Osteocyte (in vitro differentiated cells): ENCODE measurements at regions not wholly inside any gene's neighbourhood (a gene's known extent, or its start where the extent isn't known, plus 50 kb on each side); places are given as distances from the start of the nearest gene placed in this dataset.

Experiments
- DNase-seq: peaks from one replicate; pipeline ENCODE4 v3.0.0; 2021; ENCODE audit warnings: mixed read lengths; ENCODE audit not compliant: unreplicated experiment; ENCODE audit errors: extremely low spot score
- H3K27ac Mint-ChIP-seq: one replicate; pipeline ENCODE4 v1.8.0; 2021; ENCODE audit warnings: mild to moderate bottlenecking, mixed read lengths; ENCODE audit not compliant: unreplicated experiment
- H3K27me3 Mint-ChIP-seq: one replicate; pipeline ENCODE4 v1.8.0; 2021; ENCODE audit warnings: mixed read lengths; ENCODE audit not compliant: unreplicated experiment
- H3K36me3 Mint-ChIP-seq: one replicate; pipeline ENCODE4 v1.8.0; 2021; ENCODE audit warnings: mixed read lengths; ENCODE audit not compliant: unreplicated experiment
- H3K4me1 Mint-ChIP-seq: one replicate; pipeline ENCODE4 v1.8.0; 2021; ENCODE audit warnings: mixed read lengths; ENCODE audit not compliant: unreplicated experiment
- H3K4me3 Mint-ChIP-seq: one replicate; pipeline ENCODE4 v1.8.0; 2021; ENCODE audit warnings: mild to moderate bottlenecking, moderate library complexity, mixed read lengths; ENCODE audit not compliant: unreplicated experiment
- H3K9me3 Mint-ChIP-seq: one replicate; pipeline ENCODE4 v1.8.0; 2021; ENCODE audit warnings: mixed read lengths; ENCODE audit not compliant: unreplicated experiment
- CTCF ChIP-seq: fragments of 200-600 bp; sonication (generic); IDR thresholded peaks from 2 replicates; pipeline ENCODE4 v1.5.0; 2021; ENCODE audit warnings: antibody characterized with exemption, mild to moderate bottlenecking, moderate library complexity

- peaks cover 29% of the 10 kb centered on the region for H3K4me1 Mint-ChIP-seq
- no peaks in the 10 kb centered on the region for H3K36me3 Mint-ChIP-seq
- no peak for TF ChIP-seq CTCF
- no peaks in the 10 kb centered on the region for H3K9me3 Mint-ChIP-seq
- H3K27ac Mint-ChIP-seq: no peak overlapping the region
- no peak for DNase-seq
- no peak overlapping the region for H3K4me3 Mint-ChIP-seq
- H3K27me3 Mint-ChIP-seq: no peaks in the 10 kb centered on the region
Observed at GRCh38 chr5:54705994-54706653, 188.6 kb downstream of the SNX18 start.

GRCh38 chr5:54704825-54705224, 187.3 kb downstream of the SNX18 start:
- no peaks in the 10 kb centered on the region for H3K27me3 Mint-ChIP-seq
- H3K36me3 Mint-ChIP-seq: no peaks in the 10 kb centered on the region
- TF ChIP-seq CTCF: no peak
- DNase-seq: no peak
- H3K27ac Mint-ChIP-seq: no peak overlapping the region
- H3K9me3 Mint-ChIP-seq: no peaks in the 10 kb centered on the region
- peaks cover 36% of the 10 kb centered on the region for H3K4me1 Mint-ChIP-seq
- no peak overlapping the region for H3K4me3 Mint-ChIP-seq

GRCh38 chr5:54704333-54704732, 186.8 kb downstream of the SNX18 start:
- no peak overlapping the region for H3K27ac Mint-ChIP-seq
- H3K4me3 Mint-ChIP-seq: no peak overlapping the region
- DNase-seq: no peak
- TF ChIP-seq CTCF: no peak
- H3K9me3 Mint-ChIP-seq: no peaks in the 10 kb centered on the region
- H3K36me3 Mint-ChIP-seq: no peaks in the 10 kb centered on the region
- H3K27me3 Mint-ChIP-seq: no peaks in the 10 kb centered on the region
- H3K4me1 Mint-ChIP-seq: peaks cover 36% of the 10 kb centered on the region

- DNase-seq: no peak
- Mint-ChIP-seq H3K4me1 (peaks cover 36% of the 10 kb centered on the region), H3K27ac (peak overlapping the region; percentile 51), H3K36me3 (no peaks in the 10 kb centered on the region), H3K9me3 (no peaks in the 10 kb centered on the region), H3K4me3 (no peak overlapping the region), H3K27me3 (no peaks in the 10 kb centered on the region)
- no peak for TF ChIP-seq CTCF
Observed at GRCh38 chr5:54703565-54704255, 186.2 kb downstream of the SNX18 start.

GRCh38 chr5:54703133-54703532, 185.6 kb downstream of the SNX18 start:
- H3K9me3 Mint-ChIP-seq: no peaks in the 10 kb centered on the region
- no peaks in the 10 kb centered on the region for H3K27me3 Mint-ChIP-seq
- no peaks in the 10 kb centered on the region for H3K36me3 Mint-ChIP-seq
- H3K4me3 Mint-ChIP-seq: no peak overlapping the region
- H3K4me1 Mint-ChIP-seq: peaks cover 36% of the 10 kb centered on the region
- no peak for TF ChIP-seq CTCF
- no peak for DNase-seq
- peak overlapping the region; percentile 51 for H3K27ac Mint-ChIP-seq
